Mesenchymal stem cell (in vitro differentiated cells and primary cell): ENCODE measurements at regions not wholly inside any gene's neighbourhood (a gene's known extent, or its start where the extent isn't known, plus 50 kb on each side); places are given as distances from the start of the nearest gene placed in this dataset.

ENCODE experiments used
- DNase-seq: peaks from one replicate; pipeline ENCODE4 v3.0.0-alpha.2; 2013
- H2AFZ ChIP-seq: one replicate; pipeline ENCODE4 v1.6.1; 2013; ENCODE audit warnings: low read depth, mild to moderate bottlenecking, control low read depth, inconsistent platforms, low read length, moderate library complexity
- H2AK5ac ChIP-seq: 2 replicates; pipeline ENCODE4 v1.6.1; 2013; ENCODE audit warnings: low read length, moderate library complexity, mild to moderate bottlenecking, inconsistent platforms; ENCODE audit not compliant: severe bottlenecking
- H2BK120ac ChIP-seq: one replicate; pipeline ENCODE4 v1.6.1; 2013; ENCODE audit warnings: low read depth, mild to moderate bottlenecking, inconsistent platforms, low read length, moderate library complexity
- H2BK12ac ChIP-seq, 2 experiments: one replicate each; pipeline ENCODE4 v1.6.1; 2013; ENCODE audit warnings: inconsistent platforms in 2 of 2, low read length in 2 of 2, mild to moderate bottlenecking in 2 of 2, moderate library complexity in 2 of 2, control low read depth in 1 of 2
- H2BK15ac ChIP-seq: one replicate; pipeline ENCODE4 v1.6.1; 2013; ENCODE audit warnings: mild to moderate bottlenecking, low read depth, inconsistent platforms; ENCODE audit not compliant: poor library complexity, severe bottlenecking
- H2BK5ac ChIP-seq: 2 replicates; pipeline ENCODE4 v1.6.1; 2013; ENCODE audit warnings: low read depth, mild to moderate bottlenecking, low read length, control low read depth, inconsistent platforms; ENCODE audit not compliant: poor library complexity, severe bottlenecking
- H3K14ac ChIP-seq, 2 experiments: one replicate each; pipeline ENCODE4 v1.6.1; 2013; ENCODE audit warnings: inconsistent platforms in 2 of 2, low read length in 2 of 2, control low read depth in 1 of 2, mild to moderate bottlenecking in 1 of 2, moderate library complexity in 1 of 2
- H3K18ac ChIP-seq, 2 experiments: one replicate each; pipeline ENCODE4 v1.6.1; 2013; ENCODE audit warnings: inconsistent platforms in 2 of 2, low read length in 2 of 2, control low read depth in 1 of 2, low read depth in 1 of 2, mild to moderate bottlenecking in 1 of 2
- H3K23ac ChIP-seq, 2 experiments: one replicate each; pipeline ENCODE4 v1.6.1; 2013; ENCODE audit warnings: inconsistent platforms in 2 of 2, low read length in 2 of 2, mild to moderate bottlenecking in 2 of 2, moderate library complexity in 2 of 2, control low read depth in 1 of 2
- H3K27ac ChIP-seq: 2 replicates; pipeline ENCODE4 v1.5.1; 2013; ENCODE audit warnings: mild to moderate bottlenecking, moderate library complexity, low read length, control low read depth, inconsistent platforms; ENCODE audit not compliant: poor library complexity, severe bottlenecking
- H3K27me3 ChIP-seq, 2 experiments: 2 replicates each; pipeline versions ENCODE4 v1.6.1 to v1.7.0; 2013; ENCODE audit warnings: low read length in 2 of 2, mild to moderate bottlenecking in 2 of 2, moderate library complexity in 2 of 2, control low read depth in 1 of 2, inconsistent platforms in 1 of 2; ENCODE audit not compliant: control insufficient read depth in 1 of 2, insufficient read depth in 1 of 2
- H3K36me3 ChIP-seq, 2 experiments: 2 replicates each; pipeline versions ENCODE4 v1.6.1 to v1.7.0; 2013; ENCODE audit warnings: low read length in 2 of 2, control low read depth in 1 of 2, inconsistent platforms in 1 of 2, low read depth in 1 of 2, mild to moderate bottlenecking in 1 of 2; ENCODE audit not compliant: insufficient read depth in 2 of 2, control insufficient read depth in 1 of 2
- H3K4ac ChIP-seq, 2 experiments: one replicate each; pipeline ENCODE4 v1.6.1; 2013; ENCODE audit warnings: inconsistent platforms in 2 of 2, low read length in 2 of 2, mild to moderate bottlenecking in 2 of 2, moderate library complexity in 2 of 2, control low read depth in 1 of 2, low read depth in 1 of 2
- H3K4me1 ChIP-seq: 2 replicates; pipeline ENCODE4 v1.6.1; 2013; ENCODE audit warnings: low read depth, low read length, control low read depth; ENCODE audit not compliant: control insufficient read depth, insufficient read depth
- H3K4me2 ChIP-seq: 2 replicates; pipeline ENCODE4 v1.6.1; 2013; ENCODE audit warnings: low read length, mild to moderate bottlenecking, inconsistent platforms; ENCODE audit not compliant: poor library complexity, severe bottlenecking
- H3K4me3 ChIP-seq, 2 experiments: 2 replicates each; pipeline versions ENCODE4 v1.5.1 to v1.7.0; 2013; ENCODE audit warnings: low read length in 2 of 2, mild to moderate bottlenecking in 2 of 2, control low read depth in 1 of 2, low read depth in 1 of 2; ENCODE audit not compliant: insufficient read depth in 1 of 2
- H3K79me1 ChIP-seq: replicated peaks from 2 replicates; pipeline ENCODE4 v1.6.1; 2013; ENCODE audit warnings: mild to moderate bottlenecking, control low read depth, low read length, inconsistent platforms; ENCODE audit not compliant: poor library complexity, severe bottlenecking
- H3K9ac ChIP-seq: 2 replicates; pipeline ENCODE4 v1.7.0; 2013; ENCODE audit warnings: mild to moderate bottlenecking, low read length, moderate library complexity
- H3K9me3 ChIP-seq: 2 replicates; pipeline ENCODE4 v1.7.0; 2013; ENCODE audit warnings: mild to moderate bottlenecking, low read length; ENCODE audit not compliant: control insufficient read depth
- H4K8ac ChIP-seq: one replicate; pipeline ENCODE4 v1.6.1; 2013; ENCODE audit warnings: inconsistent platforms, mild to moderate bottlenecking, low read length, moderate library complexity
- H4K91ac ChIP-seq: one replicate; pipeline ENCODE4 v1.6.1; 2013; ENCODE audit warnings: mild to moderate bottlenecking, low read length, inconsistent platforms
- WGBS: methylation state at CpG from one replicate; pipeline ENCODE4 v1.1.7; 2013; ENCODE audit warnings: mixed read lengths; 5-methylcytosine and 5-hydroxymethylcytosine counted together

DNA sequence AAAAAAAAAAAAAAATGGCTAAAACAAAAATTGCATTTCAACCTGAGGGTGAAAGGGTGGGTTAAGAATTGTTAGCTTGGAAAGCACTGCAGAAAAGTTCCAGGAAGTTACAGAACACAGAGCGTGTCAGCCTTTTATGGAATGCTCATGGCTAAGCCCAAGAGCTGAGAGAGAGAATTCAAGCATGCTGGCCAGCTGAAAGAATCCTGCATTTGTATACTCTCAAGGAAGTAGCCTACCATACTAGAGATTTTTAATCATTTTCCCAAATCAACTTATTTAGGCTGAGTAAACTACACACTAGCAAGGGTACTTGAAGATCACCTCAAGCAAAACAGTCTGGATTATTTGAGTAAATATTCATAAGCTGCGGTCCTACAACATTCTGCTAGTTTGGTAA is 153.9 kb downstream of the KCNJ2 start:
- no peak overlapping the region for H3K18ac ChIP-seq
- H2BK5ac ChIP-seq = no peak overlapping the region
- H3K4me3 ChIP-seq = no peak overlapping the region
- no peaks in the 10 kb centered on the region for H3K36me3 ChIP-seq
- H2BK12ac ChIP-seq = no peak overlapping the region
- H3K14ac ChIP-seq = no peak overlapping the region
- H3K4me1 ChIP-seq = no peaks in the 10 kb centered on the region
- H3K27me3 ChIP-seq = no peaks in the 10 kb centered on the region
- H3K9ac ChIP-seq = no peak overlapping the region
- H2AK5ac ChIP-seq = no peak overlapping the region
- no peak overlapping the region for H3K23ac ChIP-seq
- H3K27ac ChIP-seq = no peak overlapping the region
- WGBS = 92% methylated on average over 2 of the region's 2 CpGs
- H2BK120ac ChIP-seq = no peak overlapping the region
- H3K79me1 ChIP-seq = no peaks in the 10 kb centered on the region
- H2BK15ac ChIP-seq = no peak overlapping the region
- H3K9me3 ChIP-seq = no peaks in the 10 kb centered on the region
- no peak overlapping the region for H3K4me2 ChIP-seq
- peak; percentile 9 for DNase-seq
- H4K8ac ChIP-seq = no peak overlapping the region
- no peak overlapping the region for H4K91ac ChIP-seq
- no peak overlapping the region for H3K4ac ChIP-seq
- H2AFZ ChIP-seq = no peak overlapping the region

DNA sequence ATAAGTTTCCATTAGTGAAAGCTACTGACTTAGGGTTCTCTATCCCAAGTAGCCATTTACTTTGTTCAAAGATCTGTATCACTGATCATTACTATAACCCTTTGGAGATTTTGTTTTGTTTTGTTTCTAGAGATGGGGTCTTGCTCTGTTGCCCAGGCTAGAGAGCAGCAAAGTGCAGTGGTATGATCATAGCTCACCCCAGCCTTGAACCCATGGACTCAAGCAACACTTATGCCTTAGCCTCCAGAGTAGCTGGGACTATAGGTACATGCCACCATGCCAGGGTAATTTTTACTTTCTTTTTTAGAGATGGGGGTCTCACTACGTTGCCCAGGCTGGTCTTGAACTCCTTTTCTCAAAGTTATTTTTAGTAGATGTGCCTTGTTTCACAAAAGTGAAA is 154.7 kb downstream of the KCNJ2 start:
- Histone ChIP-seq H2BK5ac (no peak overlapping the region), H2BK12ac (peak overlapping the region in 1 of 2 experiments; percentile 68), H2BK15ac (no peak overlapping the region)

DNA sequence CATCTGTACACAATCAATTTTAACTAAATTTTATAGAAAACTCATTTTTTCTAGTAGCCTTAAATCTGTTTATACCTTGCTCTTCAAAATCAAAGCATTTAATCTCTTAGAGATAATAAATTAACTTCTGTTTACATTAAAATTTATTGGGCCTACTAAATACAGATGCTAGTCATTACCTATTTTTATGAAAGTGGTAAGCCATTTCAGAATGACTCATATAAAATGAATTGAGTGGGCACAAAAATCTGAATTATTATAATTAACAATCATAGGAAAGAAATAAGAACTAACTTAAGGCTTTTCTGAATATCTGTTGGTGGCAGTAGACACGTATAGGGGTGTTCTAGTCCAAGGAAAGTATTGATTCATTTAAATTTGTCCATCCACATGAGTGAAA is 157.9 kb downstream of the KCNJ2 start:
- H2AK5ac ChIP-seq = no peak overlapping the region
- H3K27me3 ChIP-seq = no peaks in the 10 kb centered on the region
- no peak overlapping the region for H3K18ac ChIP-seq
- no peak overlapping the region for H3K4ac ChIP-seq
- H2BK5ac ChIP-seq = no peak overlapping the region
- H2AFZ ChIP-seq = no peak overlapping the region
- peaks cover 6% of the 10 kb centered on the region for H3K9me3 ChIP-seq
- H3K4me2 ChIP-seq = no peak overlapping the region
- no peaks in the 10 kb centered on the region for H3K36me3 ChIP-seq
- H3K4me1 ChIP-seq = no peaks in the 10 kb centered on the region
- H3K79me1 ChIP-seq = no peaks in the 10 kb centered on the region
- H4K91ac ChIP-seq = no peak overlapping the region
- H2BK15ac ChIP-seq = no peak overlapping the region
- no peak overlapping the region for H4K8ac ChIP-seq
- no peak overlapping the region for H3K23ac ChIP-seq
- no peak overlapping the region for H3K4me3 ChIP-seq
- H3K27ac ChIP-seq = no peak overlapping the region
- no peak overlapping the region for H3K14ac ChIP-seq
- H2BK120ac ChIP-seq = no peak overlapping the region
- DNase-seq = no peak
- 78% methylated on average over 1 of the region's 1 CpG for WGBS
- no peak overlapping the region for H2BK12ac ChIP-seq
- no peak overlapping the region for H3K9ac ChIP-seq

More for the DNA sequence above, 154.7 kb downstream of the KCNJ2 start:
- H3K4me3 ChIP-seq = no peak overlapping the region
- no peak overlapping the region for H4K8ac ChIP-seq
- H3K18ac ChIP-seq = peak overlapping the region in 1 of 2 experiments; percentile 59
- no peak overlapping the region for H3K14ac ChIP-seq
- no peak overlapping the region for H3K4me2 ChIP-seq
- no peaks in the 10 kb centered on the region for H3K9me3 ChIP-seq
- H2BK120ac ChIP-seq = no peak overlapping the region
- no peak overlapping the region for H3K4ac ChIP-seq
- no peak overlapping the region for H2AFZ ChIP-seq
- no peak overlapping the region for H3K23ac ChIP-seq
- H3K27ac ChIP-seq = no peak overlapping the region
- H3K79me1 ChIP-seq = no peaks in the 10 kb centered on the region
- H2AK5ac ChIP-seq = no peak overlapping the region
- H4K91ac ChIP-seq = no peak overlapping the region
- H3K36me3 ChIP-seq = no peaks in the 10 kb centered on the region
- no peaks in the 10 kb centered on the region for H3K4me1 ChIP-seq
- no peak for DNase-seq
- WGBS = no CpG with 5 or more reads among the region's 1 CpG
- no peaks in the 10 kb centered on the region for H3K27me3 ChIP-seq
- no peak overlapping the region for H3K9ac ChIP-seq

DNA sequence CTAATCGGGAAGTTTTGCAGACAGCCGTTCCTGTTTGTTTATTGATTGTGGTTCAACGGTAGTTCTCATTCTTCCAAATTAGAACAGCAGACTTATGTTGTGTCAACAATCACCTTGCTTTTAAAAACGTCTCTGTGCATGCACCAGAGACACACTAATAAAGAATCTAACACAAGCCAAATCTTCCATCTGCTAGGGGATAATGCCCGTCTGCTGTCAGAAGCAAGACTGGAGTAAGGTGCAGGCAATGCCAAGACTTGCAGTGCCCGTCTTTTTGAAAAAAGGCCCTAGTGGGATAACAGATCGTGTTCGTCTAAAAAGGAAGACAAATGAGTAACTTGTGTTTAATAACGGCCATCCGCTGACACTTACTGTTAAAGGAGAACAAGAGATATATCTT is 158.4 kb downstream of the KCNJ2 start:
- WGBS = 76% methylated on average over 10 of the region's 10 CpGs
- no peak overlapping the region for H4K91ac ChIP-seq
- H2BK15ac ChIP-seq = no peak overlapping the region
- H3K14ac ChIP-seq = no peak overlapping the region
- no peaks in the 10 kb centered on the region for H3K4me1 ChIP-seq
- no peak overlapping the region for H3K27ac ChIP-seq
- no peak overlapping the region for H4K8ac ChIP-seq
- H3K4me2 ChIP-seq = no peak overlapping the region
- no peak overlapping the region for H2AK5ac ChIP-seq
- H3K18ac ChIP-seq = no peak overlapping the region
- H3K36me3 ChIP-seq = no peaks in the 10 kb centered on the region
- no peak overlapping the region for H2AFZ ChIP-seq
- H2BK12ac ChIP-seq = no peak overlapping the region
- H3K4ac ChIP-seq = peak overlapping the region in 1 of 2 experiments; percentile 51
- H3K27me3 ChIP-seq = no peaks in the 10 kb centered on the region
- H3K9me3 ChIP-seq = peaks cover 6% of the 10 kb centered on the region
- H3K9ac ChIP-seq = no peak overlapping the region
- no peak overlapping the region for H2BK120ac ChIP-seq
- H3K4me3 ChIP-seq = no peak overlapping the region
- no peaks in the 10 kb centered on the region for H3K79me1 ChIP-seq
- H3K23ac ChIP-seq = no peak overlapping the region
- DNase-seq = no peak
- no peak overlapping the region for H2BK5ac ChIP-seq
